Transverse colon (tissue), 4 donors: ENCODE measurements at regions not wholly inside any gene's neighbourhood (a gene's known extent, or its start where the extent isn't known, plus 50 kb on each side); places are given as distances from the start of the nearest gene placed in this dataset.

Experiments
- EP300 ChIP-seq: sonication (generic); formaldehyde crosslinking; IDR thresholded peaks from one replicate; pipeline ENCODE4 v1.6.1; 2017; ENCODE audit warnings: antibody characterized with exemption, low read depth
- POLR2A ChIP-seq: fragments of 450-650 bp; IDR thresholded peaks from one replicate; pipeline ENCODE4 v1.6.1; 2016; ENCODE audit warnings: antibody characterized with exemption, mild to moderate bottlenecking, moderate library complexity
- POLR2AphosphoS5 ChIP-seq, 3 donors: sonication (generic); formaldehyde crosslinking; IDR thresholded peaks; one replicate each; pipeline ENCODE4 v1.6.1; 2016; ENCODE audit warnings: antibody characterized with exemption in 3 of 3
- TF ChIP-seq, protein P1 (sequence below), 5 experiments: fragments of 200-600 bp in 3 of 5; fragments of 450-650 bp in 2 of 5; sonication (generic) in 3 of 5; IDR thresholded peaks; 1 replicate in 2 of 5; 2 replicates in 3 of 5; pipeline ENCODE4 v1.5.1; 2016 to 2017; ENCODE audit warnings: antibody characterized with exemption in 5 of 5, inconsistent platforms in 3 of 5, mild to moderate bottlenecking in 2 of 5, moderate library complexity in 1 of 5

DNA sequence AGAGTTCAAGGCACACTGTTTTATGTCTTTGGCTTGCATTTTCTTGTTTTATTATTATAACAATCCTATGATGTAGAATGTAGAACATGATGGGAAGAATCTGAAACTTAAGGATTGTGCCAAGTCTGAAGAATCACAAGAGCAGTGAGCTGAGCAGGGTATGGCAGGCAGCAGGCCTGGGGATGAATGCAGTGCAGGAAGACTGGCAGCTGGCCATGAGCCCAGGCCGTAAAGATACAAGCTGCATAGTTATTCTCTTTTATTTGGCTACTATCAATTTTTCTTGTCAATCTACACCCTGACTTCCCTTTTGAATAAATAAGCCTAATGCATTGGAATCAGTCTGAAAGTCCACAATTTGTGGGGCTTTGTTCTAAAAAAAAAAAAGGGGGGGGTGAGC lies 89.6 kb upstream of the ARPP21 start:
- TF ChIP-seq, protein P1, sequence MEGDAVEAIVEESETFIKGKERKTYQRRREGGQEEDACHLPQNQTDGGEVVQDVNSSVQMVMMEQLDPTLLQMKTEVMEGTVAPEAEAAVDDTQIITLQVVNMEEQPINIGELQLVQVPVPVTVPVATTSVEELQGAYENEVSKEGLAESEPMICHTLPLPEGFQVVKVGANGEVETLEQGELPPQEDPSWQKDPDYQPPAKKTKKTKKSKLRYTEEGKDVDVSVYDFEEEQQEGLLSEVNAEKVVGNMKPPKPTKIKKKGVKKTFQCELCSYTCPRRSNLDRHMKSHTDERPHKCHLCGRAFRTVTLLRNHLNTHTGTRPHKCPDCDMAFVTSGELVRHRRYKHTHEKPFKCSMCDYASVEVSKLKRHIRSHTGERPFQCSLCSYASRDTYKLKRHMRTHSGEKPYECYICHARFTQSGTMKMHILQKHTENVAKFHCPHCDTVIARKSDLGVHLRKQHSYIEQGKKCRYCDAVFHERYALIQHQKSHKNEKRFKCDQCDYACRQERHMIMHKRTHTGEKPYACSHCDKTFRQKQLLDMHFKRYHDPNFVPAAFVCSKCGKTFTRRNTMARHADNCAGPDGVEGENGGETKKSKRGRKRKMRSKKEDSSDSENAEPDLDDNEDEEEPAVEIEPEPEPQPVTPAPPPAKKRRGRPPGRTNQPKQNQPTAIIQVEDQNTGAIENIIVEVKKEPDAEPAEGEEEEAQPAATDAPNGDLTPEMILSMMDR (IDR thresholded peaks at IDR 0.05): no peak
- TF ChIP-seq POLR2A (no peak), EP300 (no peak), POLR2AphosphoS5 (IDR thresholded peaks at IDR 0.05) (no peak)
